H9 (cell line): ENCODE measurements at regions not wholly inside any gene's neighbourhood (a gene's known extent, or its start where the extent isn't known, plus 50 kb on each side); places are given as distances from the start of the nearest gene placed in this dataset.

Source experiments
- DNase-seq: peaks from one replicate; pipeline ENCODE4 v3.0.0-alpha.2; 2017
- H2AFZ ChIP-seq: one replicate; pipeline ENCODE4 v1.6.1; 2013; ENCODE audit warnings: mild to moderate bottlenecking, low read length, control low read depth, moderate library complexity
- H2AK5ac ChIP-seq: 2 replicates; pipeline ENCODE4 v1.6.1; 2013; ENCODE audit warnings: low read length, control low read depth, mixed read lengths; ENCODE audit not compliant: insufficient read length
- H2BK120ac ChIP-seq: one replicate; pipeline ENCODE4 v1.6.1; 2013; ENCODE audit warnings: low read depth, mild to moderate bottlenecking, low read length, control low read depth, inconsistent platforms; ENCODE audit not compliant: poor library complexity, severe bottlenecking
- H2BK12ac ChIP-seq: 2 replicates; pipeline ENCODE4 v1.6.1; 2013; ENCODE audit warnings: low read length, control low read depth, mixed read lengths, low read depth; ENCODE audit not compliant: insufficient read length
- H2BK15ac ChIP-seq: 2 replicates; pipeline ENCODE4 v1.6.1; 2013; ENCODE audit warnings: low read depth, low read length, control low read depth
- H2BK20ac ChIP-seq: one replicate; pipeline ENCODE4 v1.6.1; 2013; ENCODE audit warnings: low read depth, mild to moderate bottlenecking, low read length, control low read depth, inconsistent platforms; ENCODE audit not compliant: poor library complexity, severe bottlenecking
- H2BK5ac ChIP-seq: 2 replicates; pipeline ENCODE4 v1.6.1; 2013; ENCODE audit warnings: low read length, control low read depth, mixed read lengths; ENCODE audit not compliant: insufficient read length
- H3K14ac ChIP-seq: 2 replicates; pipeline ENCODE4 v1.6.1; 2013; ENCODE audit warnings: low read length, control low read depth; ENCODE audit not compliant: insufficient read depth
- H3K18ac ChIP-seq: 2 replicates; pipeline ENCODE4 v1.6.1; 2013; ENCODE audit warnings: low read depth, mild to moderate bottlenecking, mixed read lengths, low read length, control low read depth; ENCODE audit not compliant: insufficient read length
- H3K23ac ChIP-seq: 2 replicates; pipeline ENCODE4 v1.6.1; 2013; ENCODE audit warnings: low read length, control low read depth, mixed read lengths, low read depth; ENCODE audit not compliant: insufficient read length
- H3K23me2 ChIP-seq: 2 replicates; pipeline ENCODE4 v1.6.1; 2013; ENCODE audit warnings: low read depth, mild to moderate bottlenecking, mixed read lengths, low read length, control low read depth; ENCODE audit not compliant: insufficient read length, poor library complexity, severe bottlenecking
- H3K27ac ChIP-seq: 2 replicates; pipeline ENCODE4 v1.5.1; 2013; ENCODE audit warnings: low read length, control low read depth, mixed read lengths, low read depth; ENCODE audit not compliant: insufficient read length
- H3K27me3 ChIP-seq: 2 replicates; pipeline ENCODE4 v1.6.1; 2013; ENCODE audit warnings: low read length, control low read depth, inconsistent platforms; ENCODE audit not compliant: insufficient read depth
- H3K4ac ChIP-seq: 2 replicates; pipeline ENCODE4 v1.6.1; 2013; ENCODE audit warnings: low read depth, mild to moderate bottlenecking, control low read depth, inconsistent platforms, low read length, moderate library complexity
- H3K4me1 ChIP-seq: 2 replicates; pipeline ENCODE4 v1.6.1; 2013; ENCODE audit warnings: low read length, control low read depth, inconsistent platforms; ENCODE audit not compliant: insufficient read depth
- H3K4me2 ChIP-seq: 2 replicates; pipeline ENCODE4 v1.6.1; 2013; ENCODE audit warnings: low read length, control low read depth, mixed read lengths; ENCODE audit not compliant: insufficient read length, insufficient read depth
- H3K56ac ChIP-seq: 2 replicates; pipeline ENCODE4 v1.6.1; 2013; ENCODE audit warnings: low read depth, mild to moderate bottlenecking, mixed read lengths, low read length, control low read depth; ENCODE audit not compliant: insufficient read length
- H3K79me1 ChIP-seq: 2 replicates; pipeline ENCODE4 v1.6.1; 2013; ENCODE audit warnings: low read depth, mild to moderate bottlenecking, moderate library complexity, low read length, control low read depth, inconsistent platforms; ENCODE audit not compliant: insufficient read depth, poor library complexity, severe bottlenecking
- H3K79me2 ChIP-seq: 2 replicates; pipeline ENCODE4 v1.6.1; 2013; ENCODE audit warnings: low read length, control low read depth, inconsistent platforms; ENCODE audit not compliant: insufficient read depth
- H3K9ac ChIP-seq: 2 replicates; pipeline ENCODE4 v1.6.1; 2013; ENCODE audit warnings: low read length, control low read depth, mixed read lengths; ENCODE audit not compliant: insufficient read length; ENCODE audit errors: extremely low read depth
- H3K9me3 ChIP-seq: one replicate; pipeline ENCODE4 v1.6.1; 2013; ENCODE audit warnings: low read depth, low read length, inconsistent platforms; ENCODE audit not compliant: control insufficient read depth
- H3T11ph ChIP-seq: one replicate; pipeline ENCODE4 v1.6.1; 2013; ENCODE audit warnings: mild to moderate bottlenecking, low read length, control low read depth, inconsistent platforms
- H4K20me1 ChIP-seq: one replicate; pipeline ENCODE4 v1.6.1; 2013; ENCODE audit not compliant: control insufficient read depth, insufficient read length, insufficient read depth
- H4K5ac ChIP-seq: 2 replicates; pipeline ENCODE4 v1.6.1; 2013; ENCODE audit warnings: low read depth, mild to moderate bottlenecking, mixed read lengths, low read length, control low read depth; ENCODE audit not compliant: insufficient read length
- H4K8ac ChIP-seq: replicated peaks from 2 replicates; pipeline ENCODE4 v1.6.1; 2013; ENCODE audit warnings: low read length, control low read depth, mixed read lengths, low read depth; ENCODE audit not compliant: insufficient read length
- H4K91ac ChIP-seq: 2 replicates; pipeline ENCODE4 v1.6.1; 2013; ENCODE audit warnings: low read depth, mild to moderate bottlenecking, moderate library complexity, mixed read lengths, low read length, control low read depth; ENCODE audit not compliant: insufficient read length
- H3K27ac Mint-ChIP-seq, 3 experiments: 2 replicates in 2 of 3; 3 replicates in 1 of 3; pipeline ENCODE4 v1.8.0; 2020 to 2021; ENCODE audit warnings: mixed read lengths in 3 of 3, mild to moderate bottlenecking in 1 of 3, moderate library complexity in 1 of 3
- H3K27me3 Mint-ChIP-seq: 2 replicates; pipeline ENCODE4 v1.8.0; 2021; ENCODE audit warnings: low read depth, mild to moderate bottlenecking, moderate library complexity, mixed read lengths
- H3K36me3 Mint-ChIP-seq, 3 experiments: 2 replicates in 2 of 3; 3 replicates in 1 of 3; pipeline ENCODE4 v1.8.0; 2020 to 2021; ENCODE audit warnings: low read depth in 3 of 3, mixed read lengths in 3 of 3; ENCODE audit not compliant: insufficient read depth in 1 of 3
- H3K4me1 Mint-ChIP-seq, 2 experiments: 2 replicates each; pipeline ENCODE4 v1.8.0; 2020; ENCODE audit warnings: mixed read lengths in 2 of 2
- H3K4me3 Mint-ChIP-seq, 2 experiments: 2 replicates in 1 of 2; 3 replicates in 1 of 2; pipeline ENCODE4 v1.8.0; 2020 to 2021; ENCODE audit warnings: mild to moderate bottlenecking in 2 of 2, mixed read lengths in 2 of 2, moderate library complexity in 1 of 2
- H3K9me3 Mint-ChIP-seq, 2 experiments: 2 replicates in 1 of 2; 3 replicates in 1 of 2; pipeline ENCODE4 v1.8.0; 2020; ENCODE audit warnings: mild to moderate bottlenecking in 2 of 2, mixed read lengths in 2 of 2, moderate library complexity in 1 of 2
- CTCF ChIP-seq: fragments of 200-600 bp; sonication (generic); conservative IDR thresholded peaks from 3 replicates; pipeline ENCODE4 v1.8.0; 2021; ENCODE audit warnings: antibody characterized with exemption, mild to moderate bottlenecking
- WGBS: extraction: QIAGEN DNeasy Blood & Tissue Kit; methylation state at CpG from one replicate; pipeline ENCODE4 v1.1.7; 2013; ENCODE audit warnings: missing lambda C conversion rate, low lambda C conversion rate, mixed read lengths; ENCODE audit not compliant: insufficient read length; ENCODE audit errors: extremely low coverage; 5-methylcytosine and 5-hydroxymethylcytosine counted together

- Histone ChIP-seq H3K14ac (no peak overlapping the region), H3T11ph (no peak overlapping the region), H3K27ac (no peak overlapping the region), H2BK15ac (no peak overlapping the region), H4K91ac (no peak overlapping the region), H3K9me3 (no peaks in the 10 kb centered on the region), H4K5ac (no peak overlapping the region), H2BK20ac (no peak overlapping the region), H3K79me2 (no peaks in the 10 kb centered on the region), H2BK12ac (no peak overlapping the region), H3K18ac (no peak overlapping the region), H3K9ac (no peak overlapping the region), H4K8ac (no peak overlapping the region), H3K23me2 (no peaks in the 10 kb centered on the region), H3K56ac (no peak overlapping the region), H3K79me1 (no peaks in the 10 kb centered on the region), H2BK5ac (no peak overlapping the region), H3K4me2 (no peak overlapping the region), H3K4ac (no peak overlapping the region), H3K4me1 (no peaks in the 10 kb centered on the region), H3K23ac (no peak overlapping the region), H4K20me1 (no peaks in the 10 kb centered on the region), H2AK5ac (no peak overlapping the region), H3K27me3 (no peaks in the 10 kb centered on the region), H2BK120ac (no peak overlapping the region), H2AFZ (no peak overlapping the region)
- TF ChIP-seq CTCF, result no peak
- H3K9me3 Mint-ChIP-seq, result no peaks in the 10 kb centered on the region
- WGBS, result no CpG with 5 or more reads among the region's 2 CpGs
- no peaks in the 10 kb centered on the region for H3K36me3 Mint-ChIP-seq
- DNase-seq, result no peak
- no peaks in the 10 kb centered on the region for H3K27me3 Mint-ChIP-seq
- no peaks in the 10 kb centered on the region; a peak in 2 of 4 replicates for H3K4me1 Mint-ChIP-seq
- no peak overlapping the region for H3K27ac Mint-ChIP-seq
- no peak overlapping the region for H3K4me3 Mint-ChIP-seq
These were observed 123.4 kb upstream of the MAN2A1 start for GRCh38 chr5:109566361-109566760.
